ENCODE measurements at regions not wholly inside any gene's neighbourhood (a gene's known extent, or its start where the extent isn't known, plus 50 kb on each side); places are given as distances from the start of the nearest gene placed in this dataset.
"Not testable (repeated sequence)": the region's sequence is repeated elsewhere in the genome, so short reads cannot be mapped to it uniquely, and the experiment has no call there.

GRCh38 chr1:238334170-238334569, 443.4 kb upstream of the ZP4 start:
- no peak for DNase-seq

GRCh38 chr1:238331557-238331956, 440.8 kb upstream of the ZP4 start:
- DNase-seq = no peak

- no peak for DNase-seq
Observed at GRCh38 chr1:238329671-238330070, 438.9 kb upstream of the ZP4 start.

GRCh38 chr1:238327033-238327432, 436.3 kb upstream of the ZP4 start:
- not testable (repeated sequence) for DNase-seq

- not testable (repeated sequence) for DNase-seq
Observed at GRCh38 chr1:238326479-238326878, 435.8 kb upstream of the ZP4 start.

GRCh38 chr1:238324211-238324864, 433.6 kb upstream of the ZP4 start:
- DNase-seq = no peak

- no peak for DNase-seq
Observed at GRCh38 chr1:238323490-238323889, 432.8 kb upstream of the ZP4 start.

GRCh38 chr1:238319957-238320356, 429.2 kb upstream of the ZP4 start:
- no peak for DNase-seq

GRCh38 chr1:238318294-238319110, 427.8 kb upstream of the ZP4 start:
- no peak for DNase-seq

GRCh38 chr1:238312969-238313368, 422.2 kb upstream of the ZP4 start:
- DNase-seq = no peak

GRCh38 chr1:238306411-238306810, 415.7 kb upstream of the ZP4 start:
- DNase-seq = no peak

- DNase-seq = no peak
Observed at GRCh38 chr1:238302646-238303045, 411.9 kb upstream of the ZP4 start.

GRCh38 chr1:238296371-238296770, 405.6 kb upstream of the ZP4 start:
- no peak for DNase-seq

GRCh38 chr1:238293075-238293474, 402.4 kb upstream of the ZP4 start:
- no peak for DNase-seq

- no peak for DNase-seq
Observed at GRCh38 chr1:238281418-238281817, 390.7 kb upstream of the ZP4 start.

- DNase-seq = no peak
Observed at GRCh38 chr1:238279694-238280380, 389.1 kb upstream of the ZP4 start.

- no peak for DNase-seq
Observed at GRCh38 chr1:238272145-238272544, 381.4 kb upstream of the ZP4 start.

- DNase-seq = no peak
Observed at GRCh38 chr1:238265866-238266265, 375.1 kb upstream of the ZP4 start.

- DNase-seq = no peak
Observed at GRCh38 chr1:238264951-238265350, 374.2 kb upstream of the ZP4 start.

GRCh38 chr1:238258510-238258909, 367.8 kb upstream of the ZP4 start:
- no peak for DNase-seq

GRCh38 chr1:238257018-238257621, 366.4 kb upstream of the ZP4 start:
- DNase-seq = no peak

GRCh38 chr1:238254935-238255334, 364.2 kb upstream of the ZP4 start:
- no peak for DNase-seq

- peak; percentile 5 for DNase-seq
Observed at GRCh38 chr1:238252033-238252802, 361.5 kb upstream of the ZP4 start.

Measured in stimulated activated CD4-positive, alpha-beta T cell treated with anti-CD3 and anti-CD28 coated beads, Interleukin-12 subunit alpha, Interleukin-12 subunit beta, amount 100 ng/mL, for 4 hours (primary cell).